Hepatocyte (in vitro differentiated cells): ENCODE measurements at regions not wholly inside any gene's neighbourhood (a gene's known extent, or its start where the extent isn't known, plus 50 kb on each side); places are given as distances from the start of the nearest gene placed in this dataset.

Experiments used
- CTCF ChIP-seq: fragments of 200-600 bp; sonication (generic); IDR thresholded peaks from 2 replicates; pipeline ENCODE4 v1.5.1; 2016; ENCODE audit warnings: antibody characterized with exemption, mild to moderate bottlenecking; ENCODE audit not compliant: poor library complexity
- EZH2 ChIP-seq: fragments of 200-600 bp; sonication (generic); IDR thresholded peaks from 2 replicates; pipeline ENCODE4 v1.6.1; 2016; ENCODE audit warnings: antibody characterized with exemption, mild to moderate bottlenecking, borderline replicate concordance

GRCh38 chr12:45112306-45112705, 61.4 kb upstream of the DBX2 start:
- TF ChIP-seq CTCF (no peak), EZH2 (no peak)
